ENCODE measurements at regions not wholly inside any gene's neighbourhood (a gene's known extent, or its start where the extent isn't known, plus 50 kb on each side); places are given as distances from the start of the nearest gene placed in this dataset.

GRCh38 chrX:106300239-106300638, 132.1 kb downstream of the PWWP3B start:
- DNase-seq = no peak
- Mint-ChIP-seq H3K4me3 (ENCODE audit: unreplicated experiment) (no peak overlapping the region), H3K27me3 (ENCODE audit: insufficient read depth, unreplicated experiment) (no peaks in the 10 kb centered on the region), H3K36me3 (ENCODE audit: insufficient read depth, unreplicated experiment) (peaks cover 6% of the 10 kb centered on the region), H3K9me3 (ENCODE audit: unreplicated experiment) (no peaks in the 10 kb centered on the region), H3K4me1 (ENCODE audit: low read depth, unreplicated experiment) (peaks cover 10% of the 10 kb centered on the region), H3K27ac (ENCODE audit: unreplicated experiment) (no peak overlapping the region)
- Histone ChIP-seq H3K9me3 (no peaks in the 10 kb centered on the region), H3K27me3 (replicated peaks; ENCODE audit: control insufficient read depth, insufficient read depth, low read length) (no peaks in the 10 kb centered on the region), H3K4me3 (ENCODE audit: low read depth, low read length) (no peak overlapping the region), H3K4me1 (peaks cover 13% of the 10 kb centered on the region; the same call in 1 of the 2 replicates), H3K36me3 (ENCODE audit: control insufficient read depth, insufficient read depth, low read length) (no peaks in the 10 kb centered on the region)
- no TSS peak for BruUV-seq (replicated peaks)
- intact Hi-C loops (cut with micrococcal nuclease; ENCODE audit: unreplicated experiment) = loop anchor here (10.0 kb wide), 1 partner anchor 45 kb away; no protein-coding TSS in a partner anchor
- POLR2A ChIA-PET = no interaction called here
- TF ChIP-seq CTCF (IDR thresholded peaks at IDR 0.05; ENCODE audit: insufficient read depth in 1 of 2, low read depth in 1 of 2, low read length in 1 of 2, severe bottlenecking in 1 of 2, unreplicated experiment in 1 of 2) = no peak
- CTCF ChIA-PET = no interaction called here

- POLR2A ChIA-PET = no interaction called here
- H3K27me3 Mint-ChIP-seq (ENCODE audit: insufficient read depth, unreplicated experiment) = no peaks in the 10 kb centered on the region
Measured at GRCh38 chrX:106300656-106301055, 132.6 kb downstream of the PWWP3B start.

GRCh38 chrX:106302304-106302703, 134.2 kb downstream of the PWWP3B start:
- Mint-ChIP-seq H3K27me3 (ENCODE audit: insufficient read depth, unreplicated experiment) (no peaks in the 10 kb centered on the region), H3K36me3 (ENCODE audit: insufficient read depth, unreplicated experiment) (peaks cover 6% of the 10 kb centered on the region), H3K4me3 (ENCODE audit: unreplicated experiment) (no peak overlapping the region), H3K27ac (ENCODE audit: unreplicated experiment) (peak overlapping the region; percentile 81), H3K9me3 (ENCODE audit: unreplicated experiment) (no peaks in the 10 kb centered on the region), H3K4me1 (ENCODE audit: low read depth, unreplicated experiment) (peaks cover 10% of the 10 kb centered on the region)
- H3K36me3 ChIP-seq (ENCODE audit: control insufficient read depth, insufficient read depth, low read length) = no peaks in the 10 kb centered on the region
- POLR2A ChIA-PET = no interaction called here
- DNase-seq = peak in 1 of 2 experiments; percentile 47
- H3K4me3 ChIP-seq (ENCODE audit: low read depth, low read length) = no peak overlapping the region
- TF ChIP-seq CTCF (IDR thresholded peaks at IDR 0.05; ENCODE audit: insufficient read depth in 1 of 2, low read depth in 1 of 2, low read length in 1 of 2, severe bottlenecking in 1 of 2, unreplicated experiment in 1 of 2) = no peak
- no TSS peak for BruUV-seq (replicated peaks)
- CTCF ChIA-PET = no interaction called here
- H3K27me3 ChIP-seq (replicated peaks; ENCODE audit: control insufficient read depth, insufficient read depth, low read length) = no peaks in the 10 kb centered on the region
- no peaks in the 10 kb centered on the region for H3K9me3 ChIP-seq
- intact Hi-C loops (cut with micrococcal nuclease; ENCODE audit: unreplicated experiment) = loop anchor here (10.0 kb wide), 1 partner anchor 48 kb away; no protein-coding TSS in a partner anchor
- peaks cover 13% of the 10 kb centered on the region; the same call in 1 of the 2 replicates for H3K4me1 ChIP-seq

More at GRCh38 chrX:106300656-106301055, 132.6 kb downstream of the PWWP3B start:
- Mint-ChIP-seq H3K9me3 (ENCODE audit: unreplicated experiment) (no peaks in the 10 kb centered on the region), H3K27ac (ENCODE audit: unreplicated experiment) (no peak overlapping the region), H3K36me3 (ENCODE audit: insufficient read depth, unreplicated experiment) (peaks cover 6% of the 10 kb centered on the region), H3K4me1 (ENCODE audit: low read depth, unreplicated experiment) (peaks cover 10% of the 10 kb centered on the region), H3K4me3 (ENCODE audit: unreplicated experiment) (no peak overlapping the region)
- H3K9me3 ChIP-seq = no peaks in the 10 kb centered on the region
- BruUV-seq (replicated peaks) = no TSS peak
- CTCF ChIA-PET = no interaction called here
- peaks cover 13% of the 10 kb centered on the region; the same call in 1 of the 2 replicates for H3K4me1 ChIP-seq
- H3K4me3 ChIP-seq (ENCODE audit: low read depth, low read length) = no peak overlapping the region
- no peaks in the 10 kb centered on the region for H3K36me3 ChIP-seq (ENCODE audit: control insufficient read depth, insufficient read depth, low read length)
- no peaks in the 10 kb centered on the region for H3K27me3 ChIP-seq (replicated peaks; ENCODE audit: control insufficient read depth, insufficient read depth, low read length)
- TF ChIP-seq CTCF (IDR thresholded peaks at IDR 0.05; ENCODE audit: insufficient read depth in 1 of 2, low read depth in 1 of 2, low read length in 1 of 2, severe bottlenecking in 1 of 2, unreplicated experiment in 1 of 2) = no peak
- intact Hi-C loops (cut with micrococcal nuclease; ENCODE audit: unreplicated experiment) = loop anchor here (10.0 kb wide), 1 partner anchor 46 kb away; no protein-coding TSS in a partner anchor
- DNase-seq = no peak
